Sigmoid colon (tissue), 6 donors: ENCODE measurements at regions not wholly inside any gene's neighbourhood (a gene's known extent, or its start where the extent isn't known, plus 50 kb on each side); places are given as distances from the start of the nearest gene placed in this dataset.

Experiments used
- DNase-seq: peaks from one replicate; pipeline ENCODE4 v3.0.0-alpha.2; 2019
- H3K27ac ChIP-seq, 4 donors: fragments of 200-600 bp; sonication (generic); one replicate each; pipeline ENCODE4 v1.5.1; 2016 to 2019; ENCODE audit warnings: mild to moderate bottlenecking in 1 of 4
- H3K27me3 ChIP-seq, 3 donors: fragments of 200-600 bp; sonication (generic); one replicate each; pipeline ENCODE4 v1.5.1; 2019; ENCODE audit warnings: mild to moderate bottlenecking in 1 of 3
- H3K36me3 ChIP-seq, 4 donors: fragments of 200-600 bp; sonication (generic); one replicate each; pipeline ENCODE4 v1.5.1; 2016 to 2019
- H3K4me1 ChIP-seq, 4 donors: fragments of 200-600 bp; sonication (generic); one replicate each; pipeline ENCODE4 v1.5.1; 2017 to 2019
- H3K4me3 ChIP-seq, 4 donors: fragments of 200-600 bp; sonication (generic); one replicate each; pipeline ENCODE4 v1.5.1; 2017 to 2019; ENCODE audit warnings: mild to moderate bottlenecking in 2 of 4, moderate library complexity in 1 of 4
- H3K9me3 ChIP-seq, 4 donors: fragments of 200-600 bp in 3 of 4; sonication (generic) in 3 of 4; one replicate each; pipeline versions ENCODE4 v1.5.1 to v1.6.1; 2013 to 2019
- CTCF ChIP-seq, 4 experiments: fragments of 450-650 bp in 3 of 4; fragments of 200-600 bp in 1 of 4; IDR thresholded peaks; one replicate each; pipeline ENCODE4 v1.5.1; 2016 to 2019; ENCODE audit warnings: antibody characterized with exemption in 4 of 4, mild to moderate bottlenecking in 3 of 4, moderate library complexity in 2 of 4
- EP300 ChIP-seq, 4 donors: sonication (generic); formaldehyde crosslinking; IDR thresholded peaks; one replicate each; pipeline ENCODE4 v1.6.1; 2017; ENCODE audit warnings: antibody characterized with exemption in 4 of 4
- POLR2A ChIP-seq, 2 donors: fragments of 450-650 bp; IDR thresholded peaks; one replicate each; pipeline ENCODE4 v1.6.1; 2016; ENCODE audit warnings: antibody characterized with exemption in 2 of 2, mild to moderate bottlenecking in 2 of 2, moderate library complexity in 2 of 2
- POLR2AphosphoS5 ChIP-seq, 4 donors: sonication (generic); formaldehyde crosslinking; IDR thresholded peaks; one replicate each; pipeline ENCODE4 v1.6.1; 2017; ENCODE audit warnings: antibody characterized with exemption in 4 of 4
- WGBS, 2 donors: extraction: QIAGEN DNeasy Blood & Tissue Kit; methylation state at CpG; one replicate each; pipeline ENCODE4 v1.1.7; 2013; 5-methylcytosine and 5-hydroxymethylcytosine counted together
- intact Hi-C: fragments of 100-400 bp; cut with DNase I; formaldehyde crosslinking; loops from one replicate; pipeline ENCODE4 v1.15.1; 2023
- donor health status: healthy with polysubstance abuse.
- donor health status: healthy.

GRCh38 chr20:12453711-12454110 lies 536.0 kb downstream of the BTBD3 start:
- 92 to 94% methylated on average over 1 of the region's 1 CpG for WGBS, 2 donors
- intact Hi-C loops: no loop called here
- no peak overlapping the region for H3K27ac ChIP-seq

GRCh38 chr20:12455148-12455547 lies 537.5 kb downstream of the BTBD3 start:
- peaks cover 0 to 7% (median 0%) of the 10 kb centered on the region in 4 donors for H3K9me3 ChIP-seq
- intact Hi-C loops: no loop called here
- TF ChIP-seq CTCF (IDR thresholded peaks at IDR 0.05) (no peak), EP300 (IDR thresholded peaks at IDR 0.05) (no peak), POLR2AphosphoS5 (IDR thresholded peaks at IDR 0.05) (no peak), POLR2A (IDR thresholded peaks at IDR 0.05) (no peak)
- H3K4me3 ChIP-seq: no peak overlapping the region
- DNase-seq: no peak
- no peaks in the 10 kb centered on the region for H3K4me1 ChIP-seq
- H3K36me3 ChIP-seq: no peaks in the 10 kb centered on the region
- no peaks in the 10 kb centered on the region for H3K27me3 ChIP-seq
- H3K27ac ChIP-seq: no peak overlapping the region

More at GRCh38 chr20:12453711-12454110, 536.0 kb downstream of the BTBD3 start:
- no peaks in the 10 kb centered on the region for H3K36me3 ChIP-seq
- H3K9me3 ChIP-seq: peaks cover 0 to 7% (median 0%) of the 10 kb centered on the region in 4 donors
- TF ChIP-seq POLR2AphosphoS5 (IDR thresholded peaks at IDR 0.05) (no peak), POLR2A (IDR thresholded peaks at IDR 0.05) (no peak), CTCF (IDR thresholded peaks at IDR 0.05) (no peak), EP300 (IDR thresholded peaks at IDR 0.05) (no peak)
- no peaks in the 10 kb centered on the region for H3K4me1 ChIP-seq
- DNase-seq: no peak
- no peaks in the 10 kb centered on the region for H3K27me3 ChIP-seq
- H3K4me3 ChIP-seq: no peak overlapping the region

- H3K27ac ChIP-seq: no peak overlapping the region
- intact Hi-C loops: no loop called here
- no peaks in the 10 kb centered on the region for H3K9me3 ChIP-seq
- no peak for DNase-seq
- TF ChIP-seq EP300 (IDR thresholded peaks at IDR 0.05) (no peak), CTCF (IDR thresholded peaks at IDR 0.05) (no peak), POLR2A (IDR thresholded peaks at IDR 0.05) (no peak), POLR2AphosphoS5 (IDR thresholded peaks at IDR 0.05) (no peak)
- H3K4me3 ChIP-seq: no peak overlapping the region
- H3K36me3 ChIP-seq: no peaks in the 10 kb centered on the region
- no peaks in the 10 kb centered on the region for H3K4me1 ChIP-seq
- H3K27me3 ChIP-seq: no peaks in the 10 kb centered on the region
Observed at GRCh38 chr20:12458241-12458640, 540.5 kb downstream of the BTBD3 start.

GRCh38 chr20:12464036-12464435 lies 544.7 kb upstream of the SPTLC3 start:
- no peaks in the 10 kb centered on the region for H3K9me3 ChIP-seq
- DNase-seq: no peak
- H3K27ac ChIP-seq: no peak overlapping the region
- intact Hi-C loops: no loop called here
- TF ChIP-seq POLR2A (IDR thresholded peaks at IDR 0.05) (no peak), POLR2AphosphoS5 (IDR thresholded peaks at IDR 0.05) (no peak), EP300 (IDR thresholded peaks at IDR 0.05) (no peak), CTCF (IDR thresholded peaks at IDR 0.05) (no peak)
- no peaks in the 10 kb centered on the region for H3K4me1 ChIP-seq
- H3K36me3 ChIP-seq: no peaks in the 10 kb centered on the region
- H3K4me3 ChIP-seq: no peak overlapping the region
- 91 to 94% methylated on average over 3 of the region's 3 CpGs for WGBS, 2 donors
- H3K27me3 ChIP-seq: no peaks in the 10 kb centered on the region

- H3K9me3 ChIP-seq: no peaks in the 10 kb centered on the region
- H3K27me3 ChIP-seq: no peaks in the 10 kb centered on the region
- no peak for DNase-seq
- WGBS, 2 donors: 42 to 59% methylated on average over 2 of the region's 2 CpGs
- intact Hi-C loops: no loop called here
- TF ChIP-seq POLR2AphosphoS5 (IDR thresholded peaks at IDR 0.05): no peak
- TF ChIP-seq POLR2A (IDR thresholded peaks at IDR 0.05): no peak
- no peak for TF ChIP-seq EP300 (IDR thresholded peaks at IDR 0.05)
- no peak for TF ChIP-seq CTCF (IDR thresholded peaks at IDR 0.05)
- no peak overlapping the region for H3K4me3 ChIP-seq
- no peaks in the 10 kb centered on the region for H3K36me3 ChIP-seq
- no peak overlapping the region for H3K27ac ChIP-seq
- H3K4me1 ChIP-seq: no peaks in the 10 kb centered on the region
Observed at GRCh38 chr20:12466915-12467314, 541.9 kb upstream of the SPTLC3 start.
